ENCODE measurements at regions not wholly inside any gene's neighbourhood (a gene's known extent, or its start where the extent isn't known, plus 50 kb on each side); places are given as distances from the start of the nearest gene placed in this dataset.
A peak's percentile ranks its signal among the peaks of the same experiment; 100 is the strongest.
"Not testable (repeated sequence)": the region's sequence is repeated elsewhere in the genome, so short reads cannot be mapped to it uniquely, and the experiment has no call there.

DNA sequence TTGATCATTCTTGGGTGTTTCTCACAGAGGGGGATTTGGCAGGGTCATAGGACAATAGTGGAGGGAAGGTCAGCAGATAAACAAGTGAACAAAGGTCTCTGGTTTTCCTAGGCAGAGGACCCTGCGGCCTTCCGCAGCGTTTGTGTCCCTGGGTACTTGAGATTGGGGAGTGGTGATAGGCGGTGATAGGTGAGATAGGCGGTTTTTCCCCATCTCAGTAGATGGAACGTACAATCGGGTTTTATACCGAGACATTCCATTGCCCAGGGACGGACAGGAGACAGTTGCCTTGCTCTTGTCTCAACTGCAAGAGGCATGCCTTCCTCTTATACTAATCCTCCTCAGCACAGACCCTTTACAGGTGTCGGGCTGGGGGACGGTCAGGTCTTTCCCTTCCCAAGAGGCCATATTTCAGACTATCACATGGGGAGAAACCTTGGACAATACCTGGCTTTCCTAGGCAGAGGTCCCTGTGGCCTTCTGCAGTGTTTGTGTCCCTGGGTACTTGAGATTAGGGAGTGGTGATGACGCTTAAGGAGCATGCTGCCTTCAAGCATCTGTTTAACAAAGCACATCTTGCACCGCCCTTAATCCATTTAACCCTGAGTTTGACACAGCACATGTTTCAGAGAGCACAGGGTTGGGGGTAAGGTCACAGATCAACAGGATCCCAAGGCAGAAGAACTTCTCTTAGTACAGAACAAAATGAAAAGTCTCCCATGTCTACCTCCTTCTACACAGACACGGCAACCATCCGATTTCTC lies 86.2 kb downstream of the OR2B2 start:
- not testable (repeated sequence) for DNase-seq

DNA sequence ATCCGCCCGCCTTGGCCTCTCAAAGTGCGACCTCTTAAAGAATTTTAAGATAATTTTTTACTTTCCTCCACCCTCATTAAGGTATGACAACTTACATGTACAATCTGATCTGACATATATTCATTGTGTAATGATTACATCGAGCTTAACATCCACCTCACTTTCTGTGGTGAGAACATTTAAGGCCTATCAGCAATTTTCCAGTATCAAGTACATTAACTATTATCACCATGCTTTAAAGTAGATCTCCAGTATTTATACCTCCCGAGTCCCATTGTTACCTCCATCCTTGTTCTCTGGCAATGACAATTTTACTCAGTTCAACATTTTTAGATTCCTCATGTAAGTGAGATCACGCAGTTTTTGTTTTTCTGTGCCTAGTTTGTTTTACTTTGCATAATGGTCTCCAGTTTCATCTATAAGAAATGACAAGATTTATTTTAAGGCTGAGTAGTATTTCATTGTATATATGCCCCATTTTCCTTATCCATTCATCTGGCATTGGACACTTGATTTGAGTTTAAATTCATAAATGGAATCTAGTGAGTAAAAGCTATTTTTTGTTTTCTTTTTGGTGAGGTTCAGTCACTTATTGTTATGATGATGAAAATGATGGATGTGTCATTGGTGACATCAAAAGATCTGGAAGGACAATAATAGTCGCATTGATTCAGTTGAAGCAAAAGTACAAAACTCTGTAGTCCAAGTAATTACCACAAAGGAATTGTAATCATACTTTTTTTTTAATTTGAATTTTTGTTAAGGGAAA lies 87.0 kb downstream of the OR2B2 start:
- DNase-seq: no peak

DNA sequence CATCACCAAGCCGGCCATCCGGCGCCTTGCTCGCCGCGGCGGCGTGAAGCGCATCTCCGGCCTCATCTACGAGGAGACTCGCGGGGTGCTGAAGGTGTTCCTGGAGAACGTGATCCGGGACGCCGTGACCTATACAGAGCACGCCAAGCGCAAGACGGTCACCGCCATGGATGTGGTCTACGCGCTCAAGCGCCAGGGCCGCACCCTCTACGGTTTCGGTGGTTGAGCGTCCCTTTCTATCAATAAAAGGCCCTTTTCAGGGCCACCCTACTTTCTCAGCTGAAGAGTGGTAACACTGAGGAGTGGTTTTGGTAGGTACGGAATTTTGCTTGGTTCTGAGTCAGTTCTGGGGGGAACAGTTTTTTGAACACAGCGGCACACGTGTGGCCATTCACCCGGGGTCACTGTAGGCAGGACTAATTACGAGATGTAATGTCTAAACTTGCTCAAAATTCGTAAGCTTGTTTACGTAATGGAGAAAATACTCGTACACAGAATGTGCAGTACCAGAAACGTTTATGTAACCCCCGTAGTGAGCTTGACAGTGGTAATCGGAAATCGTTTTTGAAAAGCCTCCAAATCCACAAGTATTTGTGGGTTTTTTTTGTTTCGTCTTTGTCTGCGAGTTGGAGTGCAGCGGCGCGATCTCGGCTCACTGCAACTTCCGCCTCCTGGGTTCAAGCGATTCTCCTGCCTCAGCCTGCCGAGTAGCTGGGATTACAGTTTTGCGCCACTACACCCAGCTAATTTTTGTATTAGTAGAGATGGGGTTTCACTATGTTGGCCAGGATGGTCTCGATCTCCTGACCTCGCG lies 87.8 kb downstream of the OR2B2 start:
- DNase-seq: peak; percentile 40 to 55

DNA sequence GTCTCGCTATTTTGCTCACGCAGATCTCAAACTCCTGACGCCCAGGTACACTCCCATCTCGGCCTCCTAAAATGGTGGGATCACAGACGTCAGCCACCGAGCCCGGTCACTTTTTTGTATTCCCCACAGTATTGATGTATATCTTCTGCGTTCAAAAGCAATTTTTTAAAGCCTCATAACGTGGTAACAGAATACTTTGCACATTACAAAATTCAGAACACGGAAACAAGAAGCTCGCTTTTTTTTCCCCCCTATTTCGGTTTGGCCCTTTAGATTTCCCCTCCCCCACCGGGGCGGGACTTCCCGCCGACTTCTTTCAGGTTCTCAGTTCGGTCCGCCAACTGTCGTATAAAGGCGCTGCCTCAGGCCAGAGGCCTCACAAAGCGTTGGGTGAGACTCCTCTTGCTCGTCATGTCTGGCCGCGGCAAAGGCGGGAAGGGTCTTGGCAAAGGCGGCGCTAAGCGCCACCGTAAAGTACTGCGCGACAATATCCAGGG lies 88.4 kb downstream of the OR2B2 start:
- DNase-seq: peak; percentile 75 to 83

DNA sequence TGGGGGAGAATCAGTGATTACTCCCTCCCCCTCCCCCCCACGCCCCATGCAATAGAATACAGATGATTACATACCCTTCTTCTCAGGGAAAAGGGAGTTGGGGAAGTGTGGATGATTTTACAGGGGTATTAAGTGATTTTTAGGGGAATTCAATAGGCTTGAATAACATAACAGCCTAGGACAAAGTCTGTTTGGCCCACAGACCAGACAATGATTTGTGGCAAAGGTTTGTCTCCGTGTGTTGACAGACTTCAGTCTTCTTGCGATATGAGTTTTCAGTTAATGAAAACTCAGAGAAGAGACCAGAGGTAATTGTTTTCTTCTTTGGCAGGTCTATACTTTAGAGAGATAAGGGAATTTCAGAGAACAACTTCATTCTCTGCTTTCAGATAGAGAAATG lies 95.3 kb downstream of the OR2B2 start:
- no peak for DNase-seq

DNA sequence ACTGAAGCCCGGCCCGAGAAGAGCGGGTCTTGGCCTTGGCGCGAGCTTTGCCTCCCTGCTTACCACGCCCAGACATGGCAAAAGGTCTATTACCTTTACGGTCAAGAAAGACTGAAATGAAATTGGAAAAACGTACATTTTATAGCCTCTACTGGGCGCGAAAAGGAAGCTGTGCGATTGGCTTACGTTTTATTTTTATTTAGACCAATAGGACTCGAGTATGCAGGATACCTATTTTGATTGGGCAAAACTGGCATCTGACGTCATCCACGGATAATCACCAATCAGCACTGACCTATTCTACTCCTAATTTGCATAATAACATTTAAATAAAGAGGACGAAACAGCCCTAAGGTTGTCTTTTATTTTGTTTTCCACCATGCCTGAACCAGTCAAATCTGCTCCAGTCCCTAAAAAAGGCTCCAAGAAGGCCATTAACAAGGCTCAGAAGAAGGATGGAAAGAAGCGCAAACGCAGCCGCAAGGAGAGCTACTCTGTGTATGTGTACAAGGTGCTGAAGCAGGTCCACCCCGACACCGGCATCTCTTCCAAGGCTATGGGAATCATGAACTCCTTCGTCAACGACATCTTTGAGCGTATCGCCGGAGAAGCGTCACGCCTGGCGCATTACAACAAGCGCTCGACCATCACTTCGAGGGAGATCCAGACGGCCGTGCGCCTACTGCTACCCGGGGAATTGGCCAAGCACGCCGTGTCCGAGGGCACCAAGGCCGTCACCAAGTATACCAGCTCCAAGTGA lies 97.4 kb downstream of the OR2B2 start:
- peak; percentile 64 to 75 for DNase-seq

DNA sequence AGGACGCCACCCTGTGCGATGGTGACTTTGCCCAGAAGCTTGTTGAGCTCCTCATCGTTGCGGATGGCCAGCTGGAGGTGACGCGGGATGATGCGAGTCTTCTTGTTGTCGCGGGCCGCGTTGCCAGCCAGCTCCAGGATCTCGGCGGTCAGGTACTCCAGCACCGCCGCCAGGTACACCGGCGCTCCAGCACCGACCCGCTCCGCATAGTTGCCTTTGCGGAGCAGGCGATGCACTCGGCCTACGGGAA lies 97.9 kb downstream of the OR2B2 start:
- not testable (repeated sequence) for DNase-seq

DNA sequence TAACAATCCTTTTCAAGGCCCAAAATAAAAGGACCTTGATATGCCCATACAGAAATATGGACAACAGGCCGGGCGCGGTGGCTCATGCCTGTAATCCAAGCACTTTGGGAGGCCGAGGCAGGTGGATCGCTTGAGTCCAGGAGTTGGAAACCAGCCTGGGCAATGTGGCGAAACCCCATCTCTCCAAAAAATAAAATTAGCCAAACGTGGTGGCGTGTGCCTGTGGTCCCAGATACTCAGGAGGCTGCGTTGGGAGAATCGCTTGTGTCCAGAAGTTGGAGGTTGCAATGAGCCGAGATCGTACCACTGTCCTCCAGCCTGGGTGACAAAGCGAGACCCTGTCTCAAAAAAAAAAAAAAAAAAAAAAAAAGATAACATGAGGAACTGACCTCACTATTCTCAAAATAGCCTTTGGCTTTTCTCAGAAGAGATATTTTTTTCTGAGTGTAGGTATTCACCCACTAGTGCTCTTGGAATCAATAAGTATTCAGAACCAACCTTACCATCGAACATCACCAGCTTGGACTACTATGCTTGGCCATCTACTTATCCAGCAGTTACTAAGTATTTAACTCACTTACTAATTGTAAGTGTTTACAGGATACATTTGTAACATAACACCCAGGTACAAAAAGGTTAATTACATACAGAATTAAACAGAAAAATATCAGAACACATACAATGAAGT lies 99.2 kb downstream of the OR2B2 start:
- no peak for DNase-seq

DNA sequence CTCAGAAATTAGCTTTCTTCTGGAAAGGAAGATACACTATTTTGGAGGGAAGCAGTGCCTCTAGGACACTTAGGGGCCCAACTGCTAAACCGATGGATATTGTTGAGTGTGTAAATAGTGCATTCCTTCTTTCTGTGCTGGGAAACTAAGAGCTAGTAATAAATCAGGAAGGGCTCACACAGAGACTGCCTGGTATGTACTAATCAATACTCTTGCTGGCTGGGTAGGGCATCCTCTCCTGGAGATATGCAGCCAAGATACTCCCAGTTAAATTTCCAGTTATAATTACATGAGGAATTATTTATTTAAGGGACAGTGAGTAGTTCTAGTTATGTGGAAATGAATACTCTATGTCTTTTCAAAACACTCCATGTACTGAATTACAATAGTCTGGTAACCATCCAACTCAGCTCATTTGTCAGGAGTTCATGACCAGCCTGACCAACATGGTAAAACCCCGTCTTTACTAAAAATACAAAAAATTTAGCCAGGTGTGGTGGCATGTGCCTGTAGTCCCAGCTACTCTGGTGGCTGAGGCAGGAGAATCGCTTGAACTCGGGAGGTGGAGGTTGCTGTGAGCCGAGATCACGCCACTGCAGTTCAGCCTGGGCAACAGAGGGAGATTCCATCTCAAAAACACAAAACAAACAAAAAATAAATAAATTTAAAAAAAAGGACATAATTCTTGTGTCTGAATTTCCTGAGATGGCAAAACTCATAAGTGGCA lies 100.0 kb downstream of the OR2B2 start:
- no peak for DNase-seq

DNA sequence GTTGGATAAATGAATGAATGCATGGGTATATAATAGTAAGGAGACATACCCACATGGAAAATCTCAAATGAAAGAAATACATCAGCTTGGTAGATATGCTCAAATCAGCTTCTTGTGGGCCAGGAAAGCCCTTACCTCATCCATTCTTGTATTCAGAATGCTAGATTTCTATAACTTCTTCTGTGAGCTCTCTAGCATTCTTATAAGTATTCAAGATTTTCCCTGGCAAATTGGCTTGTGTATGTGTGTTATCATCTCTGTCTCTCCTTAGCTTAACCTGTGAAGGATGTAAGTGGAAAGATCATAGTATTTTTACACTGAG lies 100.8 kb downstream of the OR2B2 start:
- no peak for DNase-seq

DNA sequence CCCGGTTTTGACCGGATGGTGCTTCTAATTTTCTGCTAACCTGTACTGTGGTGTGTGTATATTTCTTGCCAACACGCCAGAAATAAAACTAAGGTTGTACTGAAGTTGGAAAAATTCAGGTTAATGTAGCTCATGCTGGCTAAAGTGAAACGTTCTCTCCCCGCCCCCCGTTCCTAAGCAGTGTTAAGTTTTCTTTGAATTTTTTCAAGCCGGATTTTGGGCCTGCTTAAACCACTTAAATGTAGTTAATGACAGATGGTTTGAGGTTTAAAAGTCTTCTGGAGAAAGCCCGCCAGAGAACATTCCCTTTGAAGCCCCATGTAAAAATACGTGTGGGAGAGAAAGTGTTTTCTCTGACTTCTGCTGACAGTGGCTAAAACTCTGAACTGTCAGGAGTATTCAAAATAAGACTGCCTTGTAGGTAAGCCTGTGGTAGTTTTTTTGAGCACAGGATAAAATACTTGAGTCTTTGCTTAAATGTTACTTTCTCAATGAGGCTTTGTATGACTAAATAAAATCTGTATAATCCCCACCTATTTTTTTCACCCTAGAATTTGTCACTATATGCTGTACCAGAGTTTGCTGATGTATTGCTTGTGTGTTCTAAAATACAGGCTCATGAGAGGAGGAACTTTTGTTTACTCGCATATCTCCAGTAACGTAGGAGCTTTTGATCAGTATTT lies 101.3 kb downstream of the OR2B2 start:
- peak in 1 of 2 experiments; percentile 30 for DNase-seq

DNA sequence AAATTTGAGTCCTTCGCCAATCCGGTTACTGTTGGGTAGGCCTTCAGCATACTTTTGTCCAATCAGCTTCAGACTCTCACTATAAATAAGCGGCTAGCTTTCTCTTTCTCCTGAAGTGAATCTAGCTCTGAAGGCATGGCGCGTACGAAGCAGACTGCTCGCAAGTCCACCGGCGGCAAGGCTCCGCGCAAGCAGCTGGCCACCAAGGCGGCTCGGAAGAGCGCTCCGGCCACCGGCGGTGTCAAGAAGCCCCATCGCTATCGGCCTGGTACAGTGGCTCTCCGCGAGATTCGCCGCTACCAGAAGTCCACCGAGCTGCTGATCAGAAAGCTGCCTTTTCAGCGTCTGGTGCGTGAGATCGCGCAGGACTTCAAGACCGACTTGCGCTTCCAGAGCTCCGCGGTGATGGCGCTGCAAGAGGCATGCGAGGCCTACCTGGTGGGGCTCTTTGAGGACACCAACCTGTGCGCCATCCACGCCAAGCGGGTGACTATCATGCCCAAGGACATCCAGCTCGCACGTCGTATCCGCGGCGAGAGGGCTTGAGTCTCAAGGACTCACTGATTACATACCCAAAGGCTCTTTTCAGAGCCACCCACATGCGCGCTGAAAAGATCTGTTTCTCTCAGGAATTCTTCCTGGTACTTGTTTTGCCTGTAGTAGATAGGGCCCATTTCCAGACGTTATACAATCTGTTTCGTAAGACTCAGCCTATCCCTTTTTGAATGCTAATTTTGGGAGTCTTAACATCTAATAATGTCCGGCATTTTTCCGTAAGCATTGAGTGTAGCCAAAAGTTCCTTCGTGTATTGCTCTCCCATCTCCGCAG lies 102.0 kb downstream of the OR2B2 start:
- peak; percentile 63 to 73 for DNase-seq

DNA sequence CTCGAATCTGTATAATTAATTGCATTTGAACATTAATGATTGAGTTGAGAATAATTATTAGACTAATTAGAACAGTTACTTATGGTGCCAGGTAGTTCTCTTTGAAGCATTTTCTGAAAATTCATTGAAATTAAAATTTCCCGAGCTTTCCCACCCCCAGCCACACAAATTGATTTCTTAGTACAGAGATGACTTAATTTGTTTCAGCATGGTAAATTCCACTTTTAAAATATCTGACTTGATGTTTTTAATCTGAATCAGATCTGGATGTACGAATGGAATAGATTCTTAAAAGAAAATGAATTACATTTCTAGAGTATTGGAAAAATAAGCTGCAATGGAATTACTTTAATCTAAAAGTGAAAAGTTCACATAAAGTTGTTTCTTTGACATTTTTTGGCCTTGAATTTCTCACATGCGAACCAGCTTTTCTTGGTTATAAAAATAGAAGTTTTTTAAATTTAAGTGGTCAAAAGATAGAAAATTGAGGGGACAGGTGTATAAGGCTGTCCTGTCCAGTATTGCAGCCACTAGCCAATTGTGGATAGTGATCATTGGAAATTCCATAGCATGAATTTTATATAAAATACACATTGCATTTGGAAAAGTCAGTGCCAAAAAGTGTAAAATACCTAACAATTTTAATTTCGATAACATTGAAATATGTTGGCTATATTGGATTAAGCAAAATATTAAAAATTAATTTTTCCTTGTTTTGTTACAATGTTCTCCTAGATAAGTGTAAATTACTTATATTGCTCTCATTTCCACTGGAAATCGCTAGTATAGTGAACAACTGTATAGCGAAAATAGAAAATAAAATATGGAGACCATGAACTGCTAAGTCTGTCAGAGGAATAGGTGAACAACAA lies 102.9 kb downstream of the OR2B2 start:
- no peak for DNase-seq

DNA sequence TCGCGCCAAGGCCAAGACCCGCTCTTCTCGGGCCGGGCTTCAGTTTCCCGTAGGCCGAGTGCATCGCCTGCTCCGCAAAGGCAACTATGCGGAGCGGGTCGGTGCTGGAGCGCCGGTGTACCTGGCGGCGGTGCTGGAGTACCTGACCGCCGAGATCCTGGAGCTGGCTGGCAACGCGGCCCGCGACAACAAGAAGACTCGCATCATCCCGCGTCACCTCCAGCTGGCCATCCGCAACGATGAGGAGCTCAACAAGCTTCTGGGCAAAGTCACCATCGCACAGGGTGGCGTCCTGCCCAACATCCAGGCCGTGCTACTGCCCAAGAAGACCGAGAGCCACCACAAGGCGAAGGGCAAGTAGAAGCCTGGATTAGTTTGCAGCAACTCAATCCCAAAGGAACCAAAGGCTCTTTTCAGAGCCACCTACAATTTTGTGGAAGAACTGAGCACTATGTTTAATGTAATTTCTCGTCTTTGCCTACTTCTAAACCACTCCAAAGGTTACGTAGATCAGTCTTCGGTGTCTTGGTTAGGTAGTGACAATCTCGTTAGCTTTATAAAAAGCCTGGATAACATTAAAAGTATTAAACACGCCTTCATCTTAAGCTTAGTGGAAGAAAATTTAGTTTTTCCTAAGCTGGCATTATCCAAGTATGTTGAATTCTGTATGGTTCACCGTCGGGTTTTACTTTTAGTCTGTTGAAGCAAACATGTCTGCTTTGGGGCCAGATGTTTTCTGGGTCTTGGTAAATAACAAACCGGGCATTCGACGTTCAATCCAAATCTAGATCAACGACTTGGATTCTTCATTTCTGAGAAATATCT lies 103.7 kb downstream of the OR2B2 start:
- DNase-seq: peak in 1 of 2 experiments; percentile 43

DNA sequence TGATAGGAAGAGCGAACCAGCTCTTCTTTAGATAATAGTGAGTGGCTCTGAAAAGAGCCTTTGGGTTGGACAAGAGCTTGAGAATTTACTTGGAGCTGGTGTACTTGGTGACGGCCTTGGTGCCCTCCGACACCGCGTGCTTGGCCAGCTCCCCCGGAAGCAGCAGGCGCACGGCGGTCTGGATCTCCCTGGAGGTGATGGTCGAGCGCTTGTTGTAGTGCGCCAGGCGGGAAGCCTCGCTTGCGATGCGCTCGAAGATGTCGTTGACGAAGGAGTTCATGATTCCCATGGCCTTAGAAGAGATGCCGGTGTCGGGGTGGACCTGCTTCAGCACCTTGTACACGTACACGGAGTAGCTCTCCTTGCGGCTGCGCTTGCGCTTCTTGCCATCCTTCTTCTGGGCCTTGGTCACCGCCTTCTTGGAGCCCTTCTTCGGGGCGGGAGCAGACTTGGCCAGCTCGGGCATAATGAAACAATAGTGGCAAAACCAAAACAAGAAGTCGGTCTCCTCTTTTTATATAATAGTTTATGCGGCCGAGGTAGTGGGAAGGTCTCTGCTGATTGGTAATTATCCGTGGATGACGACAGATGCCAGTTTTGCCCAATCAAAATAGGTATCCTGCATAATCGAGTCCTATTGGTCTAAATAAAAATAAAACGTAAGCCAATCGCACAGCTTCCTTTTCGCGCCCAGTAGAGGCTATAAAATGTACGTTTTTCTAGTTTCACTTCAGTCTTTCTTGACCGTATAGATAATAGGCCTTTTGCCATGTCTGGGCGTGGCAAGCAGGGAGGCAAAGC lies 104.6 kb downstream of the OR2B2 start:
- peak; percentile 62 to 73 for DNase-seq

DNA sequence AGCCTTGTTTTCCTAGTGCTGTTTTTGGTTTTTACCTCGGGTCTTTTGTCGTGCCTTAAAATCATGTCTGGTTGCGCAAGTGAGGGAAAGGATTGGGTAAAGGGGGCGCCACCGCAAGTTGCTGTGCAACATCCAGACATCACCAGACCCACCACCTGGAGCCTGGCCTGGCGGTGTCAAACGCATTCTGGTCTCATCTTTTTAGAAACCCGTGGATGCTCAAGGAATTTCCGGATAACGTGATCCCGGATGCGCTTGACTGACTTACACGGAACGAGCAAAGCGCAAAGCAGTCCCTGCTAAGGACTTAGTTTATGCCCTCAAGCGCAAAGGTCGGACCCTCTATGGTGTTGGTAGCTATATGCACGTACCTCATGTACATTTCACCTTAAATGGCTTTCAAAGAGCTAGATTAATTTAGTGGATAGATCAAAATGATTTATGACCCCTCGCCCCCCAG lies 105.2 kb downstream of the OR2B2 start:
- DNase-seq: peak; percentile 34 to 45

DNA sequence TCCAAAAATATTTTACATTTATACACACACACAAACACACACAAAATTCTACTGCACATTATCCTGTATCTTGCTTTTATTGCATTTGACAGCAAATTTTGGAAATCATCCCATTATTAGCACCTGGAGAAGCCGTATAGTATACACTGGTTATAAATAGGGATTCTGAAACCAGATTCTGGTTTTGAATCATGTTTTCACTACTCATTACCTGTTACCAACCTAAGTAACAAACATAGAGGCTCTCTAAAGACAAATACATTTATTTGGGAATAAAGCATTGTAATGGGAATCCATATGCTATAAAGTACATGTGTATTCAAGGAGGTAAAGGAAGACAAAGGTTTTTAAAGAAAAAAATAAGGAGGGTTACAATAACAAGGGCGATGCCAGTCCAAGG lies 106.8 kb downstream of the OR2B2 start:
- DNase-seq: no peak

Measured in activated CD4-positive, alpha-beta T cell treated with anti-CD3 and anti-CD28 coated beads, Interleukin-2, amount 50 U/mL, for 48 hours (primary cell).